ENCODE measurements at regions not wholly inside any gene's neighbourhood (a gene's known extent, or its start where the extent isn't known, plus 50 kb on each side); places are given as distances from the start of the nearest gene placed in this dataset.

GRCh38 chr2:52501715-52502475 lies 1265.7 kb upstream of the CHAC2 start:
- TF ChIP-seq EZH2 (IDR thresholded peaks at IDR 0.05; ENCODE audit: insufficient read depth, poor library complexity, severe bottlenecking) (no peak), EZH2phosphoT487 (IDR thresholded peaks at IDR 0.05; ENCODE audit: insufficient read depth, low read depth) (no peak)

Measured in GM23248 (cell line).